ENCODE measurements at regions not wholly inside any gene's neighbourhood (a gene's known extent, or its start where the extent isn't known, plus 50 kb on each side); places are given as distances from the start of the nearest gene placed in this dataset.
A peak's percentile ranks its signal among the peaks of the same experiment; 100 is the strongest.

- DNase-seq (ENCODE audit: low spot score in 2 of 2), result no peak
- H3K27ac ChIP-seq, result no peak overlapping the region
- no peaks in the 10 kb centered on the region for H3K9me3 ChIP-seq
- TF ChIP-seq POLR2A (IDR thresholded peaks at IDR 0.05) (no peak), POLR2AphosphoS5 (IDR thresholded peaks at IDR 0.05) (no peak), EP300 (IDR thresholded peaks at IDR 0.05) (no peak), CTCF (IDR thresholded peaks at IDR 0.05) (no peak)
- peaks cover 25% of the 10 kb centered on the region for H3K4me1 ChIP-seq
- H3K27me3 ChIP-seq, result no peaks in the 10 kb centered on the region
- H3K4me3 ChIP-seq, result no peak overlapping the region
- 91% methylated on average over 3 of the region's 3 CpGs for WGBS
- no peaks in the 10 kb centered on the region for H3K36me3 ChIP-seq
These were observed 189.5 kb upstream of the TENT5A start for GRCh38 chr6:81942067-81942370.

- no peak overlapping the region for H3K27ac ChIP-seq
- DNase-seq (ENCODE audit: low spot score in 2 of 2), result no peak
- H3K36me3 ChIP-seq, result no peaks in the 10 kb centered on the region
- no peak overlapping the region for H3K4me3 ChIP-seq
- WGBS, result 35% methylated on average over 1 of the region's 1 CpG
- no peaks in the 10 kb centered on the region for H3K9me3 ChIP-seq
- TF ChIP-seq POLR2A (IDR thresholded peaks at IDR 0.05) (no peak), EP300 (IDR thresholded peaks at IDR 0.05) (no peak), POLR2AphosphoS5 (IDR thresholded peaks at IDR 0.05) (no peak), CTCF (IDR thresholded peaks at IDR 0.05) (no peak)
- H3K4me1 ChIP-seq, result peaks cover 25% of the 10 kb centered on the region
- no peaks in the 10 kb centered on the region for H3K27me3 ChIP-seq
These were observed 188.0 kb upstream of the TENT5A start for GRCh38 chr6:81940451-81940985.

GRCh38 chr6:81939766-81940165 is 187.3 kb upstream of the TENT5A start:
- WGBS, result 53% methylated on average over 3 of the region's 3 CpGs
- no peak for TF ChIP-seq CTCF (IDR thresholded peaks at IDR 0.05)
- TF ChIP-seq POLR2A (IDR thresholded peaks at IDR 0.05), result no peak
- no peak for TF ChIP-seq EP300 (IDR thresholded peaks at IDR 0.05)
- TF ChIP-seq POLR2AphosphoS5 (IDR thresholded peaks at IDR 0.05), result no peak
- Histone ChIP-seq H3K36me3 (no peaks in the 10 kb centered on the region), H3K4me3 (no peak overlapping the region), H3K27ac (peak overlapping the region; percentile 25), H3K27me3 (no peaks in the 10 kb centered on the region), H3K4me1 (peaks cover 25% of the 10 kb centered on the region), H3K9me3 (no peaks in the 10 kb centered on the region)
- DNase-seq (ENCODE audit: low spot score in 2 of 2), result no peak

- peaks cover 25% of the 10 kb centered on the region for H3K4me1 ChIP-seq
- no peak for TF ChIP-seq POLR2AphosphoS5 (IDR thresholded peaks at IDR 0.05)
- no peak for TF ChIP-seq EP300 (IDR thresholded peaks at IDR 0.05)
- TF ChIP-seq POLR2A (IDR thresholded peaks at IDR 0.05), result no peak
- no peak for TF ChIP-seq CTCF (IDR thresholded peaks at IDR 0.05)
- H3K27ac ChIP-seq, result peak overlapping the region; percentile 25
- no peaks in the 10 kb centered on the region for H3K36me3 ChIP-seq
- no peak overlapping the region for H3K4me3 ChIP-seq
- DNase-seq (ENCODE audit: low spot score in 2 of 2), result no peak
- no peaks in the 10 kb centered on the region for H3K9me3 ChIP-seq
- WGBS, result 56% methylated on average over 3 of the region's 3 CpGs
- no peaks in the 10 kb centered on the region for H3K27me3 ChIP-seq
These were observed 186.7 kb upstream of the TENT5A start for GRCh38 chr6:81938991-81939732.

- no peak overlapping the region for H3K4me3 ChIP-seq
- 27% methylated on average over 4 of the region's 4 CpGs for WGBS
- H3K9me3 ChIP-seq, result no peaks in the 10 kb centered on the region
- TF ChIP-seq EP300 (IDR thresholded peaks at IDR 0.05) (no peak), POLR2A (IDR thresholded peaks at IDR 0.05) (no peak), POLR2AphosphoS5 (IDR thresholded peaks at IDR 0.05) (no peak), CTCF (IDR thresholded peaks at IDR 0.05) (no peak)
- peaks cover 25% of the 10 kb centered on the region for H3K4me1 ChIP-seq
- DNase-seq (ENCODE audit: low spot score in 2 of 2), result no peak
- H3K36me3 ChIP-seq, result no peaks in the 10 kb centered on the region
- peak overlapping the region; percentile 25 for H3K27ac ChIP-seq
- H3K27me3 ChIP-seq, result no peaks in the 10 kb centered on the region
These were observed 185.8 kb upstream of the TENT5A start for GRCh38 chr6:81938014-81938856.
